ENCODE measurements at regions not wholly inside any gene's neighbourhood (a gene's known extent, or its start where the extent isn't known, plus 50 kb on each side); places are given as distances from the start of the nearest gene placed in this dataset.

DNA sequence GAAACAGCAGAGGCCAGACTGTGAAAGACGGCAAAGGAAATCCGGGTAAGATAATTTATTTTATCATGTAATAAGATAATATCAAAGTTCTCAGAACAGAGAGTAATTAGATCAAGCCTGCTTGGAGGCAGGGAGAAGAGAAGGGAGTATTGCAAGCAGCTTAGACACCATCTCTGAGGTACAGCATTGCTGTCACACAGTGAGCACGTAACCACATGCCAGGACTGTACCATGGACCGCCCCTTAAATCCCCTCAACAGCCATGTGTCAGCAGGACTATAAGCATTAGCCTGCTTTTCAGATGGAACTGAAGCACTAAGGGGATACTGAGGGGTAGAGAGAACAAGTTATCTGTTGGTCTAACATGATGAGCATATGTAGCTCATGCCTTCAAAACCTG is 141.5 kb downstream of the C6orf118 start:
- TF ChIP-seq, protein P1, sequence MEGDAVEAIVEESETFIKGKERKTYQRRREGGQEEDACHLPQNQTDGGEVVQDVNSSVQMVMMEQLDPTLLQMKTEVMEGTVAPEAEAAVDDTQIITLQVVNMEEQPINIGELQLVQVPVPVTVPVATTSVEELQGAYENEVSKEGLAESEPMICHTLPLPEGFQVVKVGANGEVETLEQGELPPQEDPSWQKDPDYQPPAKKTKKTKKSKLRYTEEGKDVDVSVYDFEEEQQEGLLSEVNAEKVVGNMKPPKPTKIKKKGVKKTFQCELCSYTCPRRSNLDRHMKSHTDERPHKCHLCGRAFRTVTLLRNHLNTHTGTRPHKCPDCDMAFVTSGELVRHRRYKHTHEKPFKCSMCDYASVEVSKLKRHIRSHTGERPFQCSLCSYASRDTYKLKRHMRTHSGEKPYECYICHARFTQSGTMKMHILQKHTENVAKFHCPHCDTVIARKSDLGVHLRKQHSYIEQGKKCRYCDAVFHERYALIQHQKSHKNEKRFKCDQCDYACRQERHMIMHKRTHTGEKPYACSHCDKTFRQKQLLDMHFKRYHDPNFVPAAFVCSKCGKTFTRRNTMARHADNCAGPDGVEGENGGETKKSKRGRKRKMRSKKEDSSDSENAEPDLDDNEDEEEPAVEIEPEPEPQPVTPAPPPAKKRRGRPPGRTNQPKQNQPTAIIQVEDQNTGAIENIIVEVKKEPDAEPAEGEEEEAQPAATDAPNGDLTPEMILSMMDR (IDR thresholded peaks at IDR 0.05) = no peak
- TF ChIP-seq POLR2AphosphoS5 (IDR thresholded peaks at IDR 0.05) (no peak), POLR2A (IDR thresholded peaks at IDR 0.05) (no peak), EP300 (IDR thresholded peaks at IDR 0.05) (no peak)
- DNase-seq (ENCODE audit: low spot score in 2 of 2) = no peak
- no peak overlapping the region for H3K27ac ChIP-seq
- H3K9me3 ChIP-seq = no peaks in the 10 kb centered on the region
- no peak overlapping the region for H3K4me3 ChIP-seq
- no peaks in the 10 kb centered on the region for H3K36me3 ChIP-seq
- no peaks in the 10 kb centered on the region for H3K27me3 ChIP-seq
- H3K4me1 ChIP-seq = no peaks in the 10 kb centered on the region
- WGBS = 48% methylated on average over 4 of the region's 4 CpGs

DNA sequence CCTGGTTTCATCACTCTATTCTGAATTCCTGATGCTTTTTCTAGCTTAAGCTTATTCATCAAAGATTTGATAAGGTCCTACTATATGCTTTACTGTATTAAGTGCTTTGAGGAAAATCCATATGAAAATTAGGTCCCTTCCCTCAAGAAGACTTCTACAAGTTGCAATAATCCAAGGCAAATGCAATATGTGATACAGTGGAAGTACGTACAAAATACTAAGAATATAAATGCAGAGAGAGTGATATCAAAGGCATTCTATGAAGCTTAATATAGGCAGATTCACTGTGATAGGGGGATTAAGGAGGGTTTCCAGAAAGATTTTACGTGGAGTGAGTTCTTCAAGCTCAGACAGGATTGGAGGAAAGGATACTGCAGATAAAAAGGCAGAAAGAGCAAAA is 142.1 kb downstream of the C6orf118 start:
- no peaks in the 10 kb centered on the region for H3K27me3 ChIP-seq
- no peaks in the 10 kb centered on the region for H3K36me3 ChIP-seq
- no peak overlapping the region for H3K4me3 ChIP-seq
- DNase-seq (ENCODE audit: low spot score in 2 of 2) = no peak
- TF ChIP-seq EP300 (IDR thresholded peaks at IDR 0.05) = no peak
- TF ChIP-seq, protein P1 (IDR thresholded peaks at IDR 0.05) = no peak
- TF ChIP-seq POLR2A (IDR thresholded peaks at IDR 0.05) = no peak
- TF ChIP-seq POLR2AphosphoS5 (IDR thresholded peaks at IDR 0.05) = no peak
- 10% methylated on average over 2 of the region's 2 CpGs for WGBS
- no peaks in the 10 kb centered on the region for H3K4me1 ChIP-seq
- H3K27ac ChIP-seq = no peak overlapping the region
- no peaks in the 10 kb centered on the region for H3K9me3 ChIP-seq

GRCh38 chr6:165163519-165163918 is 145.9 kb downstream of the C6orf118 start:
- TF ChIP-seq POLR2AphosphoS5 (IDR thresholded peaks at IDR 0.05) (no peak), EP300 (IDR thresholded peaks at IDR 0.05) (no peak)
- DNase-seq (ENCODE audit: low spot score in 2 of 2) = no peak
- 100% methylated on average over 1 of the region's 1 CpG for WGBS

GRCh38 chr6:165159460-165159859 is 149.9 kb downstream of the C6orf118 start:
- DNase-seq (ENCODE audit: low spot score in 2 of 2) = no peak
- peaks cover 3% of the 10 kb centered on the region for H3K9me3 ChIP-seq
- H3K4me1 ChIP-seq = no peaks in the 10 kb centered on the region
- TF ChIP-seq, protein P1 (IDR thresholded peaks at IDR 0.05) = no peak
- TF ChIP-seq POLR2AphosphoS5 (IDR thresholded peaks at IDR 0.05) (no peak), EP300 (IDR thresholded peaks at IDR 0.05) (no peak), POLR2A (IDR thresholded peaks at IDR 0.05) (no peak)
- no peak overlapping the region for H3K4me3 ChIP-seq
- 38% methylated on average over 1 of the region's 1 CpG for WGBS
- no peaks in the 10 kb centered on the region for H3K36me3 ChIP-seq
- H3K27me3 ChIP-seq = no peaks in the 10 kb centered on the region
- no peak overlapping the region for H3K27ac ChIP-seq

More at GRCh38 chr6:165163519-165163918, 145.9 kb downstream of the C6orf118 start:
- H3K4me1 ChIP-seq = no peaks in the 10 kb centered on the region
- no peaks in the 10 kb centered on the region for H3K27me3 ChIP-seq
- H3K4me3 ChIP-seq = no peak overlapping the region
- H3K9me3 ChIP-seq = peaks cover 3% of the 10 kb centered on the region
- no peak overlapping the region for H3K27ac ChIP-seq
- no peaks in the 10 kb centered on the region for H3K36me3 ChIP-seq

GRCh38 chr6:165146456-165146855 is 162.9 kb downstream of the C6orf118 start:
- H3K27ac ChIP-seq = no peak overlapping the region
- no peak for DNase-seq (ENCODE audit: low spot score in 2 of 2)
- H3K4me3 ChIP-seq = no peak overlapping the region
- H3K4me1 ChIP-seq = no peaks in the 10 kb centered on the region
- TF ChIP-seq EP300 (IDR thresholded peaks at IDR 0.05) (no peak), POLR2A (IDR thresholded peaks at IDR 0.05) (no peak), POLR2AphosphoS5 (IDR thresholded peaks at IDR 0.05) (no peak)
- TF ChIP-seq, protein P1 (IDR thresholded peaks at IDR 0.05) = no peak
- no peaks in the 10 kb centered on the region for H3K27me3 ChIP-seq
- 85% methylated on average over 3 of the region's 3 CpGs for WGBS
- H3K36me3 ChIP-seq = no peaks in the 10 kb centered on the region
- H3K9me3 ChIP-seq = no peaks in the 10 kb centered on the region

GRCh38 chr6:165135889-165136288 is 173.5 kb downstream of the C6orf118 start:
- Histone ChIP-seq H3K9me3 (peaks cover 12% of the 10 kb centered on the region), H3K27me3 (no peaks in the 10 kb centered on the region), H3K4me3 (no peak overlapping the region), H3K4me1 (no peaks in the 10 kb centered on the region), H3K27ac (no peak overlapping the region), H3K36me3 (no peaks in the 10 kb centered on the region)
- 85% methylated on average over 2 of the region's 2 CpGs for WGBS
- no peak for DNase-seq (ENCODE audit: low spot score in 2 of 2)
- TF ChIP-seq EP300 (IDR thresholded peaks at IDR 0.05) = no peak
- TF ChIP-seq, protein P1 (IDR thresholded peaks at IDR 0.05) = no peak
- TF ChIP-seq POLR2AphosphoS5 (IDR thresholded peaks at IDR 0.05) = no peak
- no peak for TF ChIP-seq POLR2A (IDR thresholded peaks at IDR 0.05)
